ENCODE measurements at regions not wholly inside any gene's neighbourhood (a gene's known extent, or its start where the extent isn't known, plus 50 kb on each side); places are given as distances from the start of the nearest gene placed in this dataset.

DNA sequence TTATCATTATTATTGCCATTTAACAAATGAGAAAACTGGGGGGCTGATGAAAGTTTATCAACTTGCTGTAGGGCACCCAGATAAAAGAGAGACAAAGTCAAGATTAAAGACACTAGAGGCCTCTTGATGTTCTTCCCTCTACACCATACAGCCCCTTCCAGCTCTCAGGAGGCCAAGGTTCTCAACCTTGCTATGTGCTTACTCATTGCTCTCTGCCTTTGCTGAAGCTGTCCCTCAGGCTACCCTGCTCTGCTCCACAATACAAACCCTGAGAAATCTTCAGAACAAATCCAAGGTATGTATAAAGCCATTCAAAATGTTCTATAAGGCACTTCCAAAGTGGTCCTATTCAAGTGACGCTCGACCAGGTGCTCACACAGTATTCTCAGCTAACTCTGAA lies 329.9 kb upstream of the TNP1 start:
- no peaks in the 10 kb centered on the region for H3K4me1 Mint-ChIP-seq
- ATAC-seq (no peak), DNase-seq (no peak)
- no peaks in the 10 kb centered on the region for H3K9me3 ChIP-seq (ENCODE audit: control insufficient read depth, low read length, poor library complexity, severe bottlenecking)
- peaks cover 10% of the 10 kb centered on the region for H3K27me3 Mint-ChIP-seq
- H3K27ac Mint-ChIP-seq = no peak overlapping the region
- H3K36me3 Mint-ChIP-seq (ENCODE audit: low read depth) = no peaks in the 10 kb centered on the region
- no peak overlapping the region for H3K4me3 Mint-ChIP-seq

DNA sequence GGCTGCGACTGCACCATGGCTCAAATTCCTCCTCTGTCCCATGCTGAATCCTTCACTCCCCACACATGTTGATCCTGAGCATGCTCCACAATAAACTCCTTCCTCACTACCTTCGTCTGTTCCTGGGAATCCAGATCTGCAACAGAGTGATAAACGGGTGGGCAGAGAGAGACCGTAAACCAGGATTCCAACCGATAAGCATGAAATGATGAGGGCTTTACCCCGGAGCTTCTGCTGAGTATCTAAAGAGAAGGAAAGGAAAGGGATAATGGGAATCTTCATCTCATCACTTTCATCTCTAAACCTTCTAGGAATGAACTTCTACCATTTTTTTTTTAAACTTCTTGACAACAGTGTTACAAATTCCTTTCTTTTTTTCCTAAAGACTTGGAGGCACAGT lies 329.3 kb upstream of the TNP1 start:
- no peaks in the 10 kb centered on the region for H3K36me3 Mint-ChIP-seq (ENCODE audit: low read depth)
- ATAC-seq = no peak

DNA sequence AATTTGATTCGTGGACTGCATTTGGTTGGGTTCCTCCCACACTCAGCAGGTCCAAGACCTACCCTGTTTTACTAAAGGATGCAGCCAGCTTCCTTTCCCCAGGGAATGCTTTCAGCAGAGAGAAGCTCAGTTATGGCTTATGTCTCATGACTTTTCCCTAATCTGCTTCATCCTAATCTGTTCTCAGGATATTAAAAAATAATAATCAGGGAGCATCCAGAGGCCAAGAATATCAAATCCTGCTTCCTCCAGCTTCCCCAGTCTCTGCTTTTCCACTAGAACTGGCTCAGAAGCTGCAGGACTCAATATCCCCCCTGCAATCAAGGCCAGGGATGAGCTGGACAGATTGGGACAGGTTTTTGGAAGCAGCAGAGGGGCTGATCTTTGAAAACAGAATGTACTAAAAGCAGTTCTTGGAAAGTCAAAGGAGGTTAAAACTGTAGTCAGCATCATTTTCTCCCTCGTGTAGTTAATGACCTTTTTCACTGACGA lies 326.9 kb upstream of the TNP1 start:
- Mint-ChIP-seq H3K4me3 (no peak overlapping the region), H3K27ac (no peak overlapping the region), H3K36me3 (ENCODE audit: low read depth) (no peaks in the 10 kb centered on the region), H3K4me1 (no peaks in the 10 kb centered on the region), H3K27me3 (peaks cover 5% of the 10 kb centered on the region)
- no peak for ATAC-seq
- no peak for DNase-seq
- no peaks in the 10 kb centered on the region for H3K9me3 ChIP-seq (ENCODE audit: control insufficient read depth, low read length, poor library complexity, severe bottlenecking)

More for the DNA sequence above, 329.3 kb upstream of the TNP1 start:
- H3K9me3 ChIP-seq (ENCODE audit: control insufficient read depth, low read length, poor library complexity, severe bottlenecking) = no peaks in the 10 kb centered on the region
- Mint-ChIP-seq H3K27me3 (peaks cover 10% of the 10 kb centered on the region), H3K27ac (no peak overlapping the region), H3K4me3 (no peak overlapping the region), H3K4me1 (no peaks in the 10 kb centered on the region)
- no peak for DNase-seq

GRCh38 chr2:217186152-217186551 lies 326.3 kb upstream of the TNP1 start:
- Mint-ChIP-seq H3K4me1 (no peaks in the 10 kb centered on the region), H3K27ac (no peak overlapping the region), H3K27me3 (peaks cover 5% of the 10 kb centered on the region), H3K36me3 (ENCODE audit: low read depth) (no peaks in the 10 kb centered on the region), H3K4me3 (no peak overlapping the region)
- H3K9me3 ChIP-seq (ENCODE audit: control insufficient read depth, low read length, poor library complexity, severe bottlenecking) = no peaks in the 10 kb centered on the region
- no peak for ATAC-seq
- no peak for DNase-seq

GRCh38 chr2:217185265-217185995 lies 325.6 kb upstream of the TNP1 start:
- H3K4me1 Mint-ChIP-seq = no peaks in the 10 kb centered on the region
- no peaks in the 10 kb centered on the region for H3K36me3 Mint-ChIP-seq (ENCODE audit: low read depth)
- ATAC-seq (no peak), DNase-seq (no peak)
- peaks cover 5% of the 10 kb centered on the region for H3K27me3 Mint-ChIP-seq
- no peaks in the 10 kb centered on the region for H3K9me3 ChIP-seq (ENCODE audit: control insufficient read depth, low read length, poor library complexity, severe bottlenecking)
- H3K4me3 Mint-ChIP-seq = no peak overlapping the region
- no peak overlapping the region for H3K27ac Mint-ChIP-seq

GRCh38 chr2:217184242-217184641 lies 324.4 kb upstream of the TNP1 start:
- no peaks in the 10 kb centered on the region for H3K36me3 Mint-ChIP-seq (ENCODE audit: low read depth)
- no peak for ATAC-seq
- no peak overlapping the region for H3K27ac Mint-ChIP-seq

DNA sequence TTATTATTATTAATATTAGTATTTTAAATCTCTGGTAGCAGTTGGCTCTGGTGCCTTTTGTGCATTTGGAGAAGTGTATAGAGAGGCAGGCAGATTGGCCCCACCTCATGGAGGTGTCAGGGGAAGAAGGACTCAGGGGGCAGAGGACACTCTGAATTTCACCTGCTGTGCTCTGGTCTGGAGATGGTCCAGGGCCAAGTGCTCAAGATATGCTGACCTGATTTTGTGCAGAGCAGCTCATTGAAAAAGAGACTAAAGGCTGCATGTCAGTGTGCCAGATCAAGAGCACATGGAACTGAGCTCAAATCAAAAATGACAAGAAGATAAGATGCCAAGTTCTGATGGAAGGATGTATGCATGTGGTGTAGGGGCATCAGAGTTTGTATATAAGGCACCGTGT lies 323.6 kb upstream of the TNP1 start:
- H3K27me3 Mint-ChIP-seq = peaks cover 5% of the 10 kb centered on the region
- ATAC-seq = no peak
- no peaks in the 10 kb centered on the region for H3K36me3 Mint-ChIP-seq (ENCODE audit: low read depth)
- no peaks in the 10 kb centered on the region for H3K9me3 ChIP-seq (ENCODE audit: control insufficient read depth, low read length, poor library complexity, severe bottlenecking)
- no peak for DNase-seq
- H3K4me1 Mint-ChIP-seq = no peaks in the 10 kb centered on the region
- no peak overlapping the region for H3K27ac Mint-ChIP-seq
- no peak overlapping the region for H3K4me3 Mint-ChIP-seq

More at GRCh38 chr2:217184242-217184641, 324.4 kb upstream of the TNP1 start:
- Mint-ChIP-seq H3K4me3 (no peak overlapping the region), H3K4me1 (no peaks in the 10 kb centered on the region), H3K27me3 (peaks cover 5% of the 10 kb centered on the region)
- DNase-seq = no peak
- no peaks in the 10 kb centered on the region for H3K9me3 ChIP-seq (ENCODE audit: control insufficient read depth, low read length, poor library complexity, severe bottlenecking)

DNA sequence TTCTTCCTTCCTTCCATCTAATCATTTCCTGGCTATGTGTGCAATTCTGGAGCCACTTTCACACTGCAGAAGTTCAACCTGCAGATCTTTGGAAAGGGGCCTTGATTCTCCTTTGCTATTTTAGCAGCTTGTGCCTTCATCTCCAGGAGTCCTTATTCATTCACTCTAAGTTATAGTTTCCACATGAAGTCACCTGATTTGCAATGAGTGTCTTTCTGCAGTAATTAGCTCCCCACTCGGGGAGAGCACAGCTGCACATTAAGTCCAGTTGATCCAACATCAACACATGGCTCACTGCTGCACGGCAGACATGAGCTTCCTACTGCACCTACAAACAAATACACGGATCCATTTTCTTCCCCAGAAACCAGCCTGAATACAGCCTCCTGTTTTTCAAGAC lies 323.1 kb upstream of the TNP1 start:
- Mint-ChIP-seq H3K27me3 (peaks cover 5% of the 10 kb centered on the region), H3K4me1 (no peaks in the 10 kb centered on the region), H3K4me3 (no peak overlapping the region)

GRCh38 chr2:217181512-217181911 lies 321.6 kb upstream of the TNP1 start:
- ATAC-seq (no peak), DNase-seq (no peak)
- Mint-ChIP-seq H3K27ac (no peak overlapping the region), H3K36me3 (ENCODE audit: low read depth) (no peaks in the 10 kb centered on the region), H3K27me3 (peaks cover 5% of the 10 kb centered on the region), H3K4me3 (no peak overlapping the region), H3K4me1 (no peaks in the 10 kb centered on the region)
- no peaks in the 10 kb centered on the region for H3K9me3 ChIP-seq (ENCODE audit: control insufficient read depth, low read length, poor library complexity, severe bottlenecking)

More for the DNA sequence above, 323.1 kb upstream of the TNP1 start:
- Mint-ChIP-seq H3K27ac (no peak overlapping the region), H3K36me3 (ENCODE audit: low read depth) (no peaks in the 10 kb centered on the region)
- no peaks in the 10 kb centered on the region for H3K9me3 ChIP-seq (ENCODE audit: control insufficient read depth, low read length, poor library complexity, severe bottlenecking)
- DNase-seq = no peak
- no peak for ATAC-seq

DNA sequence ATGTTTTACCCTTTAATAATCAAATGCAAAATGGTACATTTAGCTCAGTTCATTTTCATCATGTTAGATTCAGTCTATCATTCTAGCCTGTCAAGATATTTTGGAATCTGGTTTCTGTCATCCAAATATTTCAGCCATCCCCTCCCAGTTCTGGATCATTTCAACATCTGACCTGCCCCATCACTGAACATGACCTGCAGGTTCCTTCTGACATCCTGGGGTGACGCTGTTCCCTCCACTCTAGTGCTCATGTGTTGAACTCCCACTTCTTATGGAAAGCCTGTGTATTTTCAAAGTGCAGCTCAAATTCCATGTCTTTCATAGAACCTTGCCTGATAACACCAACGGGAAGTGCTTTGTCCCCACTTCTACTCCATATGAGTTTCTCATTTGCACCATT lies 320.0 kb upstream of the TNP1 start:
- no peak overlapping the region for H3K4me3 Mint-ChIP-seq
- no peak for DNase-seq
- no peak for ATAC-seq
- H3K4me1 Mint-ChIP-seq = no peaks in the 10 kb centered on the region
- H3K27me3 Mint-ChIP-seq = peaks cover 5% of the 10 kb centered on the region
- no peak overlapping the region for H3K27ac Mint-ChIP-seq
- no peaks in the 10 kb centered on the region for H3K9me3 ChIP-seq (ENCODE audit: control insufficient read depth, low read length, poor library complexity, severe bottlenecking)
- no peaks in the 10 kb centered on the region for H3K36me3 Mint-ChIP-seq (ENCODE audit: low read depth)

DNA sequence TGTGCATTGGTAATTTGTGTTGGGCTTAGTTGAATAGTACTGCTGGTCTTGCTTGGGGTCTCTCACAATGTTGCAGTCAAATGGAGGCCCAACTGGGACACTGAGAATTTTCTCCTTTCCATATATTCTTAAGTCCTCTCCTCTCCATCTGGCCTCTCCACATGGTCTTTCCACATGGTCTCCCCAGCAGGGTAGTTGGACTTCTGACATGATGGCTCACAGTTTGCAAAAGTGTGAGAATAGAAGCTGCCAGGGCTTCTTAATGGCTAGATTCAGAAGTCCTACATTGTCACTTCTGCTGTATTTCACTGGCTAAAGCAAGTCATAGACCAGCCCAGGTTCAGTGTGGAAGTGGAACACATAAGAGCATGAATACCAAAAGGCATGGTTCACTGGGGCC lies 318.5 kb upstream of the TNP1 start:
- no peaks in the 10 kb centered on the region for H3K9me3 ChIP-seq (ENCODE audit: control insufficient read depth, low read length, poor library complexity, severe bottlenecking)
- Mint-ChIP-seq H3K27me3 (peaks cover 5% of the 10 kb centered on the region), H3K4me3 (no peak overlapping the region), H3K4me1 (no peaks in the 10 kb centered on the region), H3K27ac (no peak overlapping the region), H3K36me3 (ENCODE audit: low read depth) (no peaks in the 10 kb centered on the region)
- ATAC-seq (no peak), DNase-seq (no peak)

DNA sequence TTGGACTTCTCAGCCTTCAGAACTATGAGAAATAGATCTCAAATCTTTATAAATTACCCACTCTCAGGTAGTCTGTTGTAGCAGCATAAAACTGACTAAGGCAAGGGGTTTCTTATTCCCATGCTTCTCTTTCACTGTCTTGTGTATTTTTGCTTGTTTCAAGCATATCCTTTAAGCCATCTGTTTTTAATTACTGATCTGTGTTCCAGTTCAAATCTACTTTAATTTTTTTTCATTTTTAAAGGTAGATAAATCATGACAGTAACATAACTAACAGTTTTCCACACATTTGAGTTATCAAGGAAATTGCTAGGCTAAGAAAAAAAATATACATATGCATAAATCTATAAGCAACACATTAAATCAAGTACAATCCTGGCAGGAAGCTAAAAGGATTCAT lies 317.9 kb upstream of the TNP1 start:
- H3K36me3 Mint-ChIP-seq (ENCODE audit: low read depth) = no peaks in the 10 kb centered on the region
- no peak overlapping the region for H3K27ac Mint-ChIP-seq
- no peaks in the 10 kb centered on the region for H3K4me1 Mint-ChIP-seq
- no peaks in the 10 kb centered on the region for H3K9me3 ChIP-seq (ENCODE audit: control insufficient read depth, low read length, poor library complexity, severe bottlenecking)
- ATAC-seq (no peak), DNase-seq (no peak)
- H3K27me3 Mint-ChIP-seq = no peaks in the 10 kb centered on the region
- H3K4me3 Mint-ChIP-seq = no peak overlapping the region

DNA sequence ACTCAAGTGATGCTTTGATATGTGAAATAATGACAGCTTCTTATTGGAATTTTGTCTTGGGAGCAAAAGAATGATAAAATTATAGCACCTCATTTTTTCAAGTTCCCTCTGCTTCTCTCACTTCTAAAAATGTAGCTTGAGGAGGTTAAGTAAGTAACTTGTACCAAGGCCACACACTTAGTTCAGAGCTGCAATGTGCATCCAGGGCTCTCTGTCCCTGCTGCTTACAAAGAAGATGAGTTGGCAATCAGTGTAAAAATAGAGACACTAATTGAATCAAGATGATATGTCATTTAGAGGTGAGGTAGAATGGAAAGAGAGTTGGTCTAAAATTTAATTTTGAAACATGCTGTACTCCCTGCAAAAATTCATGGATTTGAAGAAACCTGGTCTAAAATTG lies 312.0 kb upstream of the TNP1 start:
- Mint-ChIP-seq H3K36me3 (ENCODE audit: low read depth) (no peaks in the 10 kb centered on the region), H3K4me1 (no peaks in the 10 kb centered on the region), H3K27me3 (no peaks in the 10 kb centered on the region), H3K4me3 (no peak overlapping the region), H3K27ac (no peak overlapping the region)
- no peak for ATAC-seq
- DNase-seq = no peak
- no peaks in the 10 kb centered on the region for H3K9me3 ChIP-seq (ENCODE audit: control insufficient read depth, low read length, poor library complexity, severe bottlenecking)

DNA sequence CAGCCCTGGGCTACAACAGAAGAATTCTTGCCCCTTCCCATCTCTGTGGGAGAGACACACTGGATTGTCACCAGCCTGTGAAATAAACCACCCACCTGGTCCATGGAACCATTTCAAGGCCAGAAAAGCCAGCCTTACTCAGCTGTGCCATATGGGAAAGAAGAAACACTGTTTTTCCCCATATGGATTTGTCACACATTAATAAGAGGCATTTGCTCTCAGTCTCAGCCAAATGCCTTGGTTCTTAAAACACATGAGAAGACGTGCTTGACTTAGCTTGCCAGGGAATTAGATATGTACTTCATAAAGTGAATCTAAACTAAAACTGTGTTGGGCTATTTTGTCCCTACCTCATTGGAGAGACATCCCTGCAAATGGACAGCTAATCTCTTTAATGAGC lies 308.6 kb upstream of the TNP1 start:
- no peaks in the 10 kb centered on the region for H3K4me1 Mint-ChIP-seq
- no peak for DNase-seq
- H3K36me3 Mint-ChIP-seq (ENCODE audit: low read depth) = no peaks in the 10 kb centered on the region
- no peaks in the 10 kb centered on the region for H3K9me3 ChIP-seq (ENCODE audit: control insufficient read depth, low read length, poor library complexity, severe bottlenecking)
- no peak overlapping the region for H3K27ac Mint-ChIP-seq
- no peak for ATAC-seq
- H3K4me3 Mint-ChIP-seq = no peak overlapping the region
- no peaks in the 10 kb centered on the region for H3K27me3 Mint-ChIP-seq
